K562 (cell line): ENCODE measurements at regions not wholly inside any gene's neighbourhood (a gene's known extent, or its start where the extent isn't known, plus 50 kb on each side); places are given as distances from the start of the nearest gene placed in this dataset.

ENCODE experiments used
- MLLT1 ChIP-seq, 2 experiments: fragments of 450-650 bp; IDR thresholded peaks; 2 replicates each; pipeline ENCODE4 v1.6.1; 2016
- NBN ChIP-seq: fragments of 450-650 bp; IDR thresholded peaks from 2 replicates; pipeline ENCODE4 v1.6.1; 2016; ENCODE audit warnings: low read depth, mild to moderate bottlenecking
- PHF20 ChIP-seq: fragments of 450-650 bp; IDR thresholded peaks from 2 replicates; pipeline ENCODE4 v1.6.1; 2018; ENCODE audit not compliant: partially characterized antibody
- SP2 ChIP-seq: IDR thresholded peaks from 2 replicates; pipeline ENCODE4 v1.6.1; 2011; ENCODE audit warnings: mild to moderate bottlenecking, low read depth, low read length, moderate library complexity; ENCODE audit not compliant: poor library complexity, severe bottlenecking; ENCODE audit errors: extremely low read depth
- SRF ChIP-seq, 2 experiments: fragments of 250-450, 450-650 bp in 1 of 2; sonication (Bioruptor Pico) in 1 of 2; sonication (generic) in 1 of 2; formaldehyde crosslinking; IDR thresholded peaks; 2 replicates each; pipeline versions ENCODE4 v1.5.0 to v1.5.1; 2020 to 2022; ENCODE audit warnings: mild to moderate bottlenecking in 1 of 2, missing genetic modification reagents in 1 of 2

GRCh38 chr6:85715797-85716196, 73.1 kb upstream of the SYNCRIP start:
- TF ChIP-seq PHF20 (no peak), NBN (no peak), SP2 (no peak), MLLT1 (IDR thresholded peaks at IDR 0.05) (no peak), SRF (CRISPR knock-in tag; IDR thresholded peaks at IDR 0.05) (no peak)
